Daoy (cell line): ENCODE measurements at regions not wholly inside any gene's neighbourhood (a gene's known extent, or its start where the extent isn't known, plus 50 kb on each side); places are given as distances from the start of the nearest gene placed in this dataset.
A peak's percentile ranks its signal among the peaks of the same experiment; 100 is the strongest.
"Not testable (repeated sequence)": the region's sequence is repeated elsewhere in the genome, so short reads cannot be mapped to it uniquely, and the experiment has no call there.

Experiments
- DNase-seq: peaks from one replicate; pipeline ENCODE4 v3.0.0-alpha.2; 2015; ENCODE audit warnings: low read depth

- no peak for DNase-seq
These were observed 546.4 kb upstream of the SOX11 start for GRCh38 chr2:5145801-5146200.

- DNase-seq = no peak
These were observed 543.6 kb upstream of the SOX11 start for GRCh38 chr2:5148392-5149085.

- DNase-seq = no peak
These were observed 541.3 kb upstream of the SOX11 start for GRCh38 chr2:5150871-5151270.

- peak; percentile 64 for DNase-seq
These were observed 527.2 kb upstream of the SOX11 start for GRCh38 chr2:5164776-5165525.

- DNase-seq = no peak
These were observed 519.3 kb upstream of the SOX11 start for GRCh38 chr2:5172923-5173322.

GRCh38 chr2:5173876-5174535, 518.2 kb upstream of the SOX11 start:
- no peak for DNase-seq

- DNase-seq = no peak
These were observed 517.0 kb upstream of the SOX11 start for GRCh38 chr2:5175231-5175630.

- no peak for DNase-seq
These were observed 515.4 kb upstream of the SOX11 start for GRCh38 chr2:5176764-5177163.

GRCh38 chr2:5183031-5183430, 509.2 kb upstream of the SOX11 start:
- DNase-seq = no peak

- no peak for DNase-seq
These were observed 504.9 kb upstream of the SOX11 start for GRCh38 chr2:5187283-5187682.

GRCh38 chr2:5188636-5189035, 503.5 kb upstream of the SOX11 start:
- DNase-seq = no peak

- peak; percentile 27 for DNase-seq
These were observed 502.2 kb upstream of the SOX11 start for GRCh38 chr2:5190023-5190422.

GRCh38 chr2:5195636-5196035, 496.5 kb upstream of the SOX11 start:
- DNase-seq = no peak

GRCh38 chr2:5203134-5203755, 488.9 kb upstream of the SOX11 start:
- DNase-seq = no peak

GRCh38 chr2:5206742-5207141, 485.4 kb upstream of the SOX11 start:
- not testable (repeated sequence) for DNase-seq

GRCh38 chr2:5215989-5216607, 476.1 kb upstream of the SOX11 start:
- no peak for DNase-seq

GRCh38 chr2:5227062-5227699, 465.0 kb upstream of the SOX11 start:
- DNase-seq = peak; percentile 32

GRCh38 chr2:5229574-5229973, 462.6 kb upstream of the SOX11 start:
- no peak for DNase-seq

GRCh38 chr2:5230444-5230843, 461.7 kb upstream of the SOX11 start:
- no peak for DNase-seq

- DNase-seq = no peak
These were observed 461.3 kb upstream of the SOX11 start for GRCh38 chr2:5230855-5231254.

GRCh38 chr2:5231287-5231686, 460.9 kb upstream of the SOX11 start:
- no peak for DNase-seq

- no peak for DNase-seq
These were observed 457.6 kb upstream of the SOX11 start for GRCh38 chr2:5234563-5234962.
